ENCODE measurements at regions not wholly inside any gene's neighbourhood (a gene's known extent, or its start where the extent isn't known, plus 50 kb on each side); places are given as distances from the start of the nearest gene placed in this dataset.

GRCh38 chr6:86728976-86729375, 208.4 kb upstream of the HTR1E start:
- Histone ChIP-seq H3K27ac (no peak overlapping the region), H3K9me3 (peaks cover 0 to 22% (median 0%) of the 10 kb centered on the region in 3 donors), H3K36me3 (no peaks in the 10 kb centered on the region), H3K4me1 (no peaks in the 10 kb centered on the region), H3K4me3 (no peak overlapping the region), H3K27me3 (no peaks in the 10 kb centered on the region)
- WGBS, 2 donors (ENCODE audit: low coverage in 1 of 2), result 30 to 41% methylated on average over 2 of the region's 2 CpGs
- no peak for ATAC-seq
- TF ChIP-seq POLR2A (IDR thresholded peaks at IDR 0.05), result no peak
- TF ChIP-seq POLR2AphosphoS5 (IDR thresholded peaks at IDR 0.05), result no peak
- no peak for TF ChIP-seq CTCF (IDR thresholded peaks at IDR 0.05)
- TF ChIP-seq EP300 (IDR thresholded peaks at IDR 0.05), result no peak

DNA sequence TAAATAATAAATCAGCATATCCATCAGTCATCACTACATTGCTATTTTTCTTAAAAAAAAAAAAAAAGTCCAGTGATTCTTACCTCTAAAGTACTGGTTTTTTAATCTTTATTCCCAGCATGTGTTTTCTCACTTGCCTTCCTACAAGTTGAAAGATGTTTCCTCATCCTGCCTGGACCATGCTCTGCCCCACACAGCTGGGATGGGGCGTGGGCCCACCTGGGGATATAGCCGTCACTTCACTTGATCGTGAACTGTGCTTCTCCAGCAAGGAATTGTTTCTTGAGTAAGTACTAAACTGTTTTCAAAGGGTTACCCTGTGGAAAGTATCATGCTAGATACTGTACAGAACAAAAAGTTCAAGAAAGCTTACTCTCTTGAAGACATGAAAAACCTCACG, 212.6 kb upstream of the HTR1E start:
- Histone ChIP-seq H3K9me3 (peaks cover 0 to 4% (median 0%) of the 10 kb centered on the region in 3 donors), H3K27me3 (no peaks in the 10 kb centered on the region), H3K4me1 (no peaks in the 10 kb centered on the region), H3K4me3 (no peak overlapping the region), H3K27ac (no peak overlapping the region), H3K36me3 (no peaks in the 10 kb centered on the region)
- WGBS, 2 donors (ENCODE audit: low coverage in 1 of 2), result 71 to 81% methylated on average over 3 to 4 of the region's 4 CpGs
- no peak for TF ChIP-seq EP300 (IDR thresholded peaks at IDR 0.05)
- no peak for TF ChIP-seq POLR2A (IDR thresholded peaks at IDR 0.05)
- TF ChIP-seq POLR2AphosphoS5 (IDR thresholded peaks at IDR 0.05), result no peak
- TF ChIP-seq CTCF (IDR thresholded peaks at IDR 0.05), result no peak
- ATAC-seq, result no peak

DNA sequence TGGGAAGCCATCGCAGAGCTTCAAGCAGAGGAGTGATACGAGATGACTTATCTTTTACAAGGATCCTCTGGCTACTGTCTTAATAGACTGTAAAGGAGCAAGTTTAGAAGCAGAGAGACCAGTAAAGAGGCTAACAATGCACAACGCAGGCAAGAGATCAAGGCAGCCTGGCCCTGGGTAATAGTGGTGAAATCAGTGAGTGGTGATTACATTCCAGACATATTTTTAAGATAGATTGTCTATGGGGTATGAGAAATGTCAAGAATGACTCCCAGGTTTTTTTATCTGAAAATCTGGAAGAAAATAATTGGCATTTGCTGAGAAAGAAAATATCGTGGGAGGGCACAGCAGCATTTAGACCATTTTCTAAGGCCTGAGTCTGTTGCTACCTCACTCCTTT, 213.6 kb upstream of the HTR1E start:
- Histone ChIP-seq H3K4me1 (no peaks in the 10 kb centered on the region), H3K27ac (no peak overlapping the region), H3K4me3 (no peak overlapping the region), H3K36me3 (no peaks in the 10 kb centered on the region), H3K9me3 (peaks cover 0 to 4% (median 0%) of the 10 kb centered on the region in 3 donors), H3K27me3 (no peaks in the 10 kb centered on the region)
- TF ChIP-seq POLR2AphosphoS5 (IDR thresholded peaks at IDR 0.05), result no peak
- no peak for TF ChIP-seq CTCF (IDR thresholded peaks at IDR 0.05)
- TF ChIP-seq EP300 (IDR thresholded peaks at IDR 0.05), result no peak
- TF ChIP-seq POLR2A (IDR thresholded peaks at IDR 0.05), result no peak
- no peak for ATAC-seq
- WGBS, 2 donors (ENCODE audit: low coverage in 1 of 2), result 49 to 56% methylated on average over 3 to 4 of the region's 4 CpGs

- H3K36me3 ChIP-seq, result no peaks in the 10 kb centered on the region
- ATAC-seq, result no peak
- no peaks in the 10 kb centered on the region for H3K27me3 ChIP-seq
- TF ChIP-seq POLR2A (IDR thresholded peaks at IDR 0.05), result no peak
- peaks cover 0 to 4% (median 0%) of the 10 kb centered on the region in 3 donors for H3K9me3 ChIP-seq
- 72 to 100% methylated on average over 3 of the region's 3 CpGs for WGBS, 2 donors (ENCODE audit: low coverage in 1 of 2)
- H3K4me3 ChIP-seq, result no peak overlapping the region
- H3K4me1 ChIP-seq, result no peaks in the 10 kb centered on the region
- H3K27ac ChIP-seq, result no peak overlapping the region
These were observed 214.2 kb upstream of the HTR1E start for GRCh38 chr6:86723151-86723550.

- no peak overlapping the region for H3K27ac ChIP-seq
- H3K4me1 ChIP-seq, result no peaks in the 10 kb centered on the region
- no peaks in the 10 kb centered on the region for H3K27me3 ChIP-seq
- no peak overlapping the region for H3K4me3 ChIP-seq
- no peak for ATAC-seq
- TF ChIP-seq EP300 (IDR thresholded peaks at IDR 0.05) (no peak), POLR2AphosphoS5 (IDR thresholded peaks at IDR 0.05) (no peak), POLR2A (IDR thresholded peaks at IDR 0.05) (no peak), CTCF (IDR thresholded peaks at IDR 0.05) (no peak)
- no peaks in the 10 kb centered on the region for H3K36me3 ChIP-seq
- H3K9me3 ChIP-seq, result peaks cover 0 to 4% (median 0%) of the 10 kb centered on the region in 3 donors
These were observed 215.2 kb upstream of the HTR1E start for GRCh38 chr6:86722131-86722530.
